ENCODE measurements at regions not wholly inside any gene's neighbourhood (a gene's known extent, or its start where the extent isn't known, plus 50 kb on each side); places are given as distances from the start of the nearest gene placed in this dataset.

- H3K4me1 Mint-ChIP-seq (ENCODE audit: low read depth, unreplicated experiment), result no peaks in the 10 kb centered on the region
- H3K27me3 Mint-ChIP-seq (ENCODE audit: low read depth, unreplicated experiment), result peaks cover 45% of the 10 kb centered on the region
- no peaks in the 10 kb centered on the region for H3K36me3 Mint-ChIP-seq (ENCODE audit: low read depth, unreplicated experiment)
- no peak overlapping the region for H3K4me2 ChIP-seq (ENCODE audit: low read length)
- no peaks in the 10 kb centered on the region for H3K79me2 ChIP-seq (ENCODE audit: insufficient read depth, low read length)
- H2AFZ ChIP-seq (ENCODE audit: low read depth, low read length), result no peak overlapping the region
- no peak for FAIRE-seq
- no peaks in the 10 kb centered on the region for H3K4me1 ChIP-seq (ENCODE audit: insufficient read depth, low read length)
- no peak overlapping the region for H3K27ac ChIP-seq (ENCODE audit: low read depth, low read length)
- H3K9me3 Mint-ChIP-seq (ENCODE audit: unreplicated experiment), result no peaks in the 10 kb centered on the region
- H3K9me3 ChIP-seq (ENCODE audit: insufficient read depth, low read depth, low read length), result no peaks in the 10 kb centered on the region
- no peak overlapping the region for H3K27ac Mint-ChIP-seq (ENCODE audit: unreplicated experiment)
- H3K9ac ChIP-seq (ENCODE audit: low read length), result no peak overlapping the region
- H3K4me3 Mint-ChIP-seq (ENCODE audit: unreplicated experiment), result no peak overlapping the region
- H4K20me1 ChIP-seq (ENCODE audit: insufficient read depth, low read length), result no peaks in the 10 kb centered on the region
- no peak overlapping the region for H3K4me3 ChIP-seq (ENCODE audit: insufficient read depth, low read depth, low read length)
- H3K36me3 ChIP-seq (ENCODE audit: insufficient read depth, low read length), result no peaks in the 10 kb centered on the region
- H3K27me3 ChIP-seq (ENCODE audit: insufficient read depth, low read length), result no peaks in the 10 kb centered on the region
- DNase-seq (ENCODE audit: low read depth), result no peak
- TF ChIP-seq CTCF (IDR thresholded peaks at IDR 0.05; ENCODE audit: insufficient read depth, low read depth, low read length) (no peak), EZH2 (IDR thresholded peaks at IDR 0.05; ENCODE audit: insufficient read depth, low read length) (no peak)
Observed at GRCh38 chr17:34865716-34866115, 95.5 kb downstream of the CCT6B start.

- no peaks in the 10 kb centered on the region for H3K79me2 ChIP-seq (ENCODE audit: insufficient read depth, low read length)
- DNase-seq (ENCODE audit: low read depth) (no peak), FAIRE-seq (no peak)
- no peak overlapping the region for H3K9ac ChIP-seq (ENCODE audit: low read length)
- no peaks in the 10 kb centered on the region for H3K36me3 Mint-ChIP-seq (ENCODE audit: low read depth, unreplicated experiment)
- no peak overlapping the region for H3K4me3 ChIP-seq (ENCODE audit: insufficient read depth, low read depth, low read length)
- H3K36me3 ChIP-seq (ENCODE audit: insufficient read depth, low read length), result no peaks in the 10 kb centered on the region
- H3K4me1 Mint-ChIP-seq (ENCODE audit: low read depth, unreplicated experiment), result no peaks in the 10 kb centered on the region
- no peaks in the 10 kb centered on the region for H3K9me3 ChIP-seq (ENCODE audit: insufficient read depth, low read depth, low read length)
- no peaks in the 10 kb centered on the region for H3K4me1 ChIP-seq (ENCODE audit: insufficient read depth, low read length)
- no peak overlapping the region for H3K27ac Mint-ChIP-seq (ENCODE audit: unreplicated experiment)
- TF ChIP-seq EZH2 (IDR thresholded peaks at IDR 0.05; ENCODE audit: insufficient read depth, low read length), result no peak
- TF ChIP-seq CTCF (IDR thresholded peaks at IDR 0.05; ENCODE audit: insufficient read depth, low read depth, low read length), result no peak
- H3K4me2 ChIP-seq (ENCODE audit: low read length), result no peak overlapping the region
- no peak overlapping the region for H3K27ac ChIP-seq (ENCODE audit: low read depth, low read length)
- no peaks in the 10 kb centered on the region for H3K9me3 Mint-ChIP-seq (ENCODE audit: unreplicated experiment)
- no peak overlapping the region for H3K4me3 Mint-ChIP-seq (ENCODE audit: unreplicated experiment)
- H3K27me3 ChIP-seq (ENCODE audit: insufficient read depth, low read length), result no peaks in the 10 kb centered on the region
- no peaks in the 10 kb centered on the region for H4K20me1 ChIP-seq (ENCODE audit: insufficient read depth, low read length)
- H3K27me3 Mint-ChIP-seq (ENCODE audit: low read depth, unreplicated experiment), result peaks cover 48% of the 10 kb centered on the region
- H2AFZ ChIP-seq (ENCODE audit: low read depth, low read length), result no peak overlapping the region
Observed at GRCh38 chr17:34862384-34862783, 98.9 kb downstream of the CCT6B start.

GRCh38 chr17:34861864-34862263, 99.4 kb downstream of the CCT6B start:
- Mint-ChIP-seq H3K4me3 (ENCODE audit: unreplicated experiment) (no peak overlapping the region), H3K27ac (ENCODE audit: unreplicated experiment) (no peak overlapping the region), H3K27me3 (ENCODE audit: low read depth, unreplicated experiment) (peaks cover 47% of the 10 kb centered on the region), H3K9me3 (ENCODE audit: unreplicated experiment) (no peaks in the 10 kb centered on the region), H3K36me3 (ENCODE audit: low read depth, unreplicated experiment) (no peaks in the 10 kb centered on the region), H3K4me1 (ENCODE audit: low read depth, unreplicated experiment) (no peaks in the 10 kb centered on the region)
- DNase-seq (ENCODE audit: low read depth) (no peak), FAIRE-seq (no peak)
- Histone ChIP-seq H3K9me3 (ENCODE audit: insufficient read depth, low read depth, low read length) (no peaks in the 10 kb centered on the region), H3K9ac (ENCODE audit: low read length) (no peak overlapping the region), H3K36me3 (ENCODE audit: insufficient read depth, low read length) (no peaks in the 10 kb centered on the region), H4K20me1 (ENCODE audit: insufficient read depth, low read length) (no peaks in the 10 kb centered on the region), H2AFZ (ENCODE audit: low read depth, low read length) (no peak overlapping the region), H3K4me2 (ENCODE audit: low read length) (no peak overlapping the region), H3K4me1 (ENCODE audit: insufficient read depth, low read length) (no peaks in the 10 kb centered on the region), H3K4me3 (ENCODE audit: insufficient read depth, low read depth, low read length) (no peak overlapping the region), H3K27ac (ENCODE audit: low read depth, low read length) (no peak overlapping the region), H3K27me3 (ENCODE audit: insufficient read depth, low read length) (no peaks in the 10 kb centered on the region), H3K79me2 (ENCODE audit: insufficient read depth, low read length) (no peaks in the 10 kb centered on the region)
- TF ChIP-seq CTCF (IDR thresholded peaks at IDR 0.05; ENCODE audit: insufficient read depth, low read depth, low read length), result no peak
- TF ChIP-seq EZH2 (IDR thresholded peaks at IDR 0.05; ENCODE audit: insufficient read depth, low read length), result no peak
